ENCODE measurements at regions not wholly inside any gene's neighbourhood (a gene's known extent, or its start where the extent isn't known, plus 50 kb on each side); places are given as distances from the start of the nearest gene placed in this dataset.

DNA sequence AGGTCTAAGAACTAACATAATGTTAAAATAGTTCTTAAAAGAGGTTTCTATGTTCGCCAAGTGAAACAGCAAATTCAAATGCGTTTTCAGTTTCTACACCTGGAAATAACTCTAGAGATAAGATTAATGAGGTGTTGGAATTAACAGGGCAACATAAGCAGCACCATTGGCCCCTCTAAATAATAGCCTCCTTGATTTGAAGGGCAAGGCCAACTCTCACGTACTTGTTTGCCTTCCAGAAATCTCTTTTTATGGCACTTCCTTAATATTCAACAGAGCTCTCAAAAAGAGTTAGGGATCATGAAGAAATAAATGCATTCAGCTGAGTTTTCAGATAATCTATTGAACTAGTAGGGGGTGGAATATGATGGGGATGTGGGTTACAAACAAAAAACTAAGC, 80.9 kb downstream of the AASDHPPT start:
- Histone ChIP-seq H3K27ac (ENCODE audit: low read depth in 2 of 2, low read length in 2 of 2) (no peak overlapping the region), H3K4me1 (ENCODE audit: control insufficient read depth in 2 of 3, insufficient read depth in 2 of 3, low read depth in 1 of 3, low read length in 3 of 3) (peaks cover 0 to 7% (median 0%) of the 10 kb centered on the region in 3 donors), H3K4me3 (ENCODE audit: low read length in 3 of 3) (no peak overlapping the region), H3K9me3 (ENCODE audit: control insufficient read depth in 2 of 3, insufficient read depth in 1 of 3, low read length in 3 of 3) (peaks cover 0 to 12% (median 0%) of the 10 kb centered on the region in 3 donors), H3K36me3 (ENCODE audit: control insufficient read depth in 2 of 3, insufficient read depth in 3 of 3, low read length in 3 of 3) (no peaks in the 10 kb centered on the region), H3K9ac (ENCODE audit: low read length in 3 of 3) (no peak overlapping the region), H3K27me3 (ENCODE audit: control insufficient read depth, insufficient read depth, low read length) (no peaks in the 10 kb centered on the region)
- no peak for FAIRE-seq
- DNase-seq = no peak
- intact Hi-C loops (cut with DNase I) = no loop called here
- TF ChIP-seq, protein P1, sequence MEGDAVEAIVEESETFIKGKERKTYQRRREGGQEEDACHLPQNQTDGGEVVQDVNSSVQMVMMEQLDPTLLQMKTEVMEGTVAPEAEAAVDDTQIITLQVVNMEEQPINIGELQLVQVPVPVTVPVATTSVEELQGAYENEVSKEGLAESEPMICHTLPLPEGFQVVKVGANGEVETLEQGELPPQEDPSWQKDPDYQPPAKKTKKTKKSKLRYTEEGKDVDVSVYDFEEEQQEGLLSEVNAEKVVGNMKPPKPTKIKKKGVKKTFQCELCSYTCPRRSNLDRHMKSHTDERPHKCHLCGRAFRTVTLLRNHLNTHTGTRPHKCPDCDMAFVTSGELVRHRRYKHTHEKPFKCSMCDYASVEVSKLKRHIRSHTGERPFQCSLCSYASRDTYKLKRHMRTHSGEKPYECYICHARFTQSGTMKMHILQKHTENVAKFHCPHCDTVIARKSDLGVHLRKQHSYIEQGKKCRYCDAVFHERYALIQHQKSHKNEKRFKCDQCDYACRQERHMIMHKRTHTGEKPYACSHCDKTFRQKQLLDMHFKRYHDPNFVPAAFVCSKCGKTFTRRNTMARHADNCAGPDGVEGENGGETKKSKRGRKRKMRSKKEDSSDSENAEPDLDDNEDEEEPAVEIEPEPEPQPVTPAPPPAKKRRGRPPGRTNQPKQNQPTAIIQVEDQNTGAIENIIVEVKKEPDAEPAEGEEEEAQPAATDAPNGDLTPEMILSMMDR (IDR thresholded peaks at IDR 0.05; ENCODE audit: borderline replicate concordance, extremely low read depth, insufficient read depth) = no peak

DNA sequence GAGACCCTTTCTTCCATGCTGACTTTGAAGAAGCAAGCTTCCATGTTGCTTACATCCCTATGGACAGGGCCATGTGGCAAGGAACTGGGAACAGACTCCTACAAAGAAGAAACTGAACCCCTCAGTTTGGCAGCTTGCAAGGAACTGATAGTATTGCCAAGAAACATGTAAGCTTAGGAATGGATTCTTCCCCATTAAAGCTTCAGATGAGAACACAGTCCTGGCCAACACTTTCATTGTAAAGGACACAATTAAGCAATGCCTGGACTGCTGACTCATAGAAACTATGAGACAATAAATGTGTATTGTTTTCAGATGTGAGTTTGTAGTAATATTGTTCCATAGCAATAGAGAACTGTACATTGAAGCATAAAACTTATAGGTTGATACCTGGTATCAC, 82.4 kb downstream of the AASDHPPT start:
- no peak for FAIRE-seq
- no peak overlapping the region for H3K27ac ChIP-seq (ENCODE audit: low read depth in 2 of 2, low read length in 2 of 2)

DNA sequence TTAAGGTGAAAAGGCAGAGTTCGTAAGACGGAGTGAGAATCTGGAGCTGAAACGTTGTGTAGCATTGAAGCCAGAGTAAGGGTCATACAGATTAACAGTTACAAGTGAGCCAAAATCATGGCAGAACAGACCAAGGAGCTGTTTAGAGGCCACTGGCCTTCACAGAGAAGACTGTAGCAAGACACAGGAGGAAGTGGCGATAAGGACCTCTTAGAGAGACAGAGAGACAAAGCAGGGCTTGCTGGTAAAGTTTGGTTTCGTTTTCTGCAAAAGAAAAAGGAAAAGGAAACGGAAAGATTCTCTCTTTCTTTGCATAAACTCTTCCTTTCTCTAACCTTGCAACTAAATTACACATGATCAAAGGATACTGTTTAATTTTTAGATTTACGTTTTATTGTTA, 83.0 kb downstream of the AASDHPPT start:
- H3K36me3 ChIP-seq (ENCODE audit: control insufficient read depth in 2 of 3, insufficient read depth in 3 of 3, low read length in 3 of 3) = no peaks in the 10 kb centered on the region
- intact Hi-C loops (cut with DNase I) = no loop called here
- H3K27ac ChIP-seq (ENCODE audit: low read depth in 2 of 2, low read length in 2 of 2) = no peak overlapping the region
- H3K27me3 ChIP-seq (ENCODE audit: control insufficient read depth, insufficient read depth, low read length) = no peaks in the 10 kb centered on the region
- TF ChIP-seq, protein P1 (IDR thresholded peaks at IDR 0.05; ENCODE audit: borderline replicate concordance, extremely low read depth, insufficient read depth) = no peak
- H3K9ac ChIP-seq (ENCODE audit: low read length in 3 of 3) = no peak overlapping the region
- H3K9me3 ChIP-seq (ENCODE audit: control insufficient read depth in 2 of 3, insufficient read depth in 1 of 3, low read length in 3 of 3) = peaks cover 0 to 12% (median 0%) of the 10 kb centered on the region in 3 donors
- FAIRE-seq (no peak), DNase-seq (no peak)
- H3K4me1 ChIP-seq (ENCODE audit: control insufficient read depth in 2 of 3, insufficient read depth in 2 of 3, low read depth in 1 of 3, low read length in 3 of 3) = peaks cover 0 to 7% (median 0%) of the 10 kb centered on the region in 3 donors
- no peak overlapping the region for H3K4me3 ChIP-seq (ENCODE audit: low read length in 3 of 3)

More for the DNA sequence above, 82.4 kb downstream of the AASDHPPT start:
- Histone ChIP-seq H3K36me3 (ENCODE audit: control insufficient read depth in 2 of 3, insufficient read depth in 3 of 3, low read length in 3 of 3) (no peaks in the 10 kb centered on the region), H3K4me1 (ENCODE audit: control insufficient read depth in 2 of 3, insufficient read depth in 2 of 3, low read depth in 1 of 3, low read length in 3 of 3) (peaks cover 0 to 7% (median 0%) of the 10 kb centered on the region in 3 donors), H3K9me3 (ENCODE audit: control insufficient read depth in 2 of 3, insufficient read depth in 1 of 3, low read length in 3 of 3) (peaks cover 0 to 12% (median 0%) of the 10 kb centered on the region in 3 donors), H3K4me3 (ENCODE audit: low read length in 3 of 3) (no peak overlapping the region), H3K27me3 (ENCODE audit: control insufficient read depth, insufficient read depth, low read length) (no peaks in the 10 kb centered on the region), H3K9ac (ENCODE audit: low read length in 3 of 3) (no peak overlapping the region)
- TF ChIP-seq, protein P1 (IDR thresholded peaks at IDR 0.05; ENCODE audit: borderline replicate concordance, extremely low read depth, insufficient read depth) = no peak
- no peak for DNase-seq
- intact Hi-C loops (cut with DNase I) = no loop called here

Data from kidney (tissue), 13 donors.